Suprapubic skin (tissue), 4 donors: ENCODE measurements at regions not wholly inside any gene's neighbourhood (a gene's known extent, or its start where the extent isn't known, plus 50 kb on each side); places are given as distances from the start of the nearest gene placed in this dataset.
A peak's percentile ranks its signal among the peaks of the same experiment; 100 is the strongest.

Source experiments
- DNase-seq, 2 donors: peaks; one replicate each; pipeline ENCODE4 v3.0.0-alpha.2; 2019; ENCODE audit warnings: low spot score in 2 of 2
- H3K27ac ChIP-seq: fragments of 200-600 bp; sonication (generic); one replicate; pipeline ENCODE4 v1.5.1; 2019
- H3K27me3 ChIP-seq: fragments of 200-600 bp; sonication (generic); one replicate; pipeline ENCODE4 v1.5.1; 2019
- H3K36me3 ChIP-seq: fragments of 200-600 bp; sonication (generic); one replicate; pipeline ENCODE4 v1.5.1; 2019
- H3K4me1 ChIP-seq: fragments of 200-600 bp; sonication (generic); one replicate; pipeline ENCODE4 v1.5.1; 2019
- H3K4me3 ChIP-seq: fragments of 200-600 bp; sonication (generic); one replicate; pipeline ENCODE4 v1.5.1; 2019; ENCODE audit warnings: mild to moderate bottlenecking
- H3K9me3 ChIP-seq: fragments of 200-600 bp; sonication (generic); one replicate; pipeline ENCODE4 v1.5.1; 2019
- EP300 ChIP-seq: sonication (generic); formaldehyde crosslinking; IDR thresholded peaks from one replicate; pipeline ENCODE4 v1.6.1; 2017; ENCODE audit warnings: antibody characterized with exemption
- POLR2A ChIP-seq, 2 donors: fragments of 450-650 bp; IDR thresholded peaks; one replicate each; pipeline ENCODE4 v1.6.1; 2017; ENCODE audit warnings: antibody characterized with exemption in 2 of 2, mild to moderate bottlenecking in 2 of 2, moderate library complexity in 2 of 2
- POLR2AphosphoS5 ChIP-seq, 3 donors: sonication (generic); formaldehyde crosslinking; IDR thresholded peaks; one replicate each; pipeline ENCODE4 v1.6.1; 2017; ENCODE audit warnings: antibody characterized with exemption in 3 of 3
- WGBS: methylation state at CpG from one replicate; pipeline ENCODE4 v1.1.5; 2018; 5-methylcytosine and 5-hydroxymethylcytosine counted together
- TF ChIP-seq, protein P1 (sequence below), 2 donors: fragments of 200-600 bp in 1 of 2; fragments of 450-650 bp in 1 of 2; sonication (generic) in 1 of 2; IDR thresholded peaks; one replicate each; pipeline ENCODE4 v1.5.1; 2016 to 2019; ENCODE audit warnings: antibody characterized with exemption in 2 of 2, mild to moderate bottlenecking in 1 of 2, moderate library complexity in 1 of 2

DNA sequence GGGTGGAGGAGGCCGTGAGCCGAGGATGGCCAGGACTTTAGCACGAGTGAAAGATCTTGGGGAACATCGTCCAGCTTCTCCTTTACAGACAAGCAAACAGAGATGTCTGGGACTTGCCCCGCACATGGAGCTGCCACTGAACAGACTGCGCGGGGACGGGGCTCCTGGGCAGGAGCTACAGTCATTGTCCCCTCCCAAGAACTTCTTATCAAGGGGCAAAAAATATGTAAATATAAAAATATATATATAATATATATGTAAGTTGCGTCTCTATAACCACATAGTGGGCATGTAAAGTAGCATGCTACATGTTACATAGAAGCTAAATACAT lies 245.0 kb upstream of the SALL3 start:
- H3K4me3 ChIP-seq, result no peak overlapping the region
- no peak overlapping the region for H3K27ac ChIP-seq
- no peaks in the 10 kb centered on the region for H3K9me3 ChIP-seq
- peak in 1 of 2 donors; percentile 64 for DNase-seq
- H3K36me3 ChIP-seq, result no peaks in the 10 kb centered on the region
- TF ChIP-seq POLR2AphosphoS5 (IDR thresholded peaks at IDR 0.05) (no peak), EP300 (no peak), POLR2A (IDR thresholded peaks at IDR 0.05) (no peak)
- TF ChIP-seq, protein P1, sequence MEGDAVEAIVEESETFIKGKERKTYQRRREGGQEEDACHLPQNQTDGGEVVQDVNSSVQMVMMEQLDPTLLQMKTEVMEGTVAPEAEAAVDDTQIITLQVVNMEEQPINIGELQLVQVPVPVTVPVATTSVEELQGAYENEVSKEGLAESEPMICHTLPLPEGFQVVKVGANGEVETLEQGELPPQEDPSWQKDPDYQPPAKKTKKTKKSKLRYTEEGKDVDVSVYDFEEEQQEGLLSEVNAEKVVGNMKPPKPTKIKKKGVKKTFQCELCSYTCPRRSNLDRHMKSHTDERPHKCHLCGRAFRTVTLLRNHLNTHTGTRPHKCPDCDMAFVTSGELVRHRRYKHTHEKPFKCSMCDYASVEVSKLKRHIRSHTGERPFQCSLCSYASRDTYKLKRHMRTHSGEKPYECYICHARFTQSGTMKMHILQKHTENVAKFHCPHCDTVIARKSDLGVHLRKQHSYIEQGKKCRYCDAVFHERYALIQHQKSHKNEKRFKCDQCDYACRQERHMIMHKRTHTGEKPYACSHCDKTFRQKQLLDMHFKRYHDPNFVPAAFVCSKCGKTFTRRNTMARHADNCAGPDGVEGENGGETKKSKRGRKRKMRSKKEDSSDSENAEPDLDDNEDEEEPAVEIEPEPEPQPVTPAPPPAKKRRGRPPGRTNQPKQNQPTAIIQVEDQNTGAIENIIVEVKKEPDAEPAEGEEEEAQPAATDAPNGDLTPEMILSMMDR (IDR thresholded peaks at IDR 0.05), result no peak
- H3K4me1 ChIP-seq, result no peaks in the 10 kb centered on the region
- WGBS, result 91% methylated on average over 9 of the region's 9 CpGs
- H3K27me3 ChIP-seq, result peaks cover 10% of the 10 kb centered on the region

DNA sequence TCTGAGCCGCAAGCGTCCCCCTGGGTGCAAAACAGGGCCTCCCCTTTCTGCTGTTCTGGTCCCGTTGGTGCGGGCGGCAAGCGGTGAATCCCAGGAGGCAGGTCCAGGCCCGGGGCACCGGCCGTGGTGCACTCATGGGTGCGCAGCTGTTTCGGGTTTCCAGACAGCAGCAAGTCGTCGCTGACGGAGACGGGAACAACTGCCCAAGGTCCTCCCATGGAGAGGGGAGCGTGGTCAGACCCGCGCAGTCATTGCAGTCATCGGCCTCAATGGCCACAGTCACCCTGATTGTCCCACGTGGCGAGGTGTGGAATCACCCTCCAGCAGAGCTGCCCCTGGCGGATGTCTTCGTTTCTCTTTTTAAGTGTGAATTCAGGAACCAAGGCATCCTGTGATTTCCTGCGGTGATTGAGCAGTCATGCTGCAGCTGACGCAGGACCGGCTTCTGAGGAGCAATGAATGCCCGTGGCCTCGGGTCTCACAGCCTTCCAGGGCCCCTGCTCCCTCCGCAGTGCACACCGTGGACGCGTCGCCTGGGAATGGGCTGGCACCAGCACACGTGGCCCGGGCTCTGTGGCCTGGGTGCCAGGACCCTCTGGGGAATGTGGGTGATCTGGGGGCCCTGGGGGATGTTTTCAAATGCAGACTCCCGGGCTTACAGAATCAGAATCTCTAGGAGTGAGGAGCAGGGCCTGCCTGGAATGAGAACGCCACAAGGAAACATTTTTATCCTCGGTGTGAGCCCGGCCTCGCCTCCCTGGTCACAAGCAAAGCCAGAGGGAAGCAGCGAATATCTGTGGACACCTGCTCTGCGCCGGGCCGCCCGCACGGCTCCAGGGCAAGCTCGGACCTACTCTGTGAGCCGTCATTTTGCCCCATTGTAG lies 244.2 kb upstream of the SALL3 start:
- no peaks in the 10 kb centered on the region for H3K36me3 ChIP-seq
- peak in 1 of 2 donors; percentile 70 for DNase-seq
- H3K9me3 ChIP-seq, result no peaks in the 10 kb centered on the region
- no peak overlapping the region for H3K4me3 ChIP-seq
- no peaks in the 10 kb centered on the region for H3K4me1 ChIP-seq
- no peak overlapping the region for H3K27ac ChIP-seq
- 92% methylated on average over 16 of the region's 48 CpGs for WGBS
- TF ChIP-seq POLR2A (IDR thresholded peaks at IDR 0.05), result no peak
- peaks cover 10% of the 10 kb centered on the region for H3K27me3 ChIP-seq

GRCh38 chr18:78736015-78736690 lies 243.5 kb upstream of the SALL3 start:
- H3K9me3 ChIP-seq, result no peaks in the 10 kb centered on the region
- WGBS, result 90% methylated on average over 33 of the region's 33 CpGs
- no peaks in the 10 kb centered on the region for H3K4me1 ChIP-seq
- peaks cover 9% of the 10 kb centered on the region for H3K27me3 ChIP-seq
- H3K27ac ChIP-seq, result no peak overlapping the region
- TF ChIP-seq POLR2AphosphoS5 (IDR thresholded peaks at IDR 0.05) (no peak), EP300 (no peak), POLR2A (IDR thresholded peaks at IDR 0.05) (no peak)
- TF ChIP-seq, protein P1 (IDR thresholded peaks at IDR 0.05), result no peak
- DNase-seq, result peak in 1 of 2 donors; percentile 59
- no peaks in the 10 kb centered on the region for H3K36me3 ChIP-seq
- no peak overlapping the region for H3K4me3 ChIP-seq

- H3K9me3 ChIP-seq, result no peaks in the 10 kb centered on the region
- no peak overlapping the region for H3K4me3 ChIP-seq
- no peaks in the 10 kb centered on the region for H3K4me1 ChIP-seq
- peaks cover 7% of the 10 kb centered on the region for H3K27me3 ChIP-seq
- DNase-seq, result peak in 1 of 2 donors; percentile 69
- no peaks in the 10 kb centered on the region for H3K36me3 ChIP-seq
- H3K27ac ChIP-seq, result no peak overlapping the region
- TF ChIP-seq POLR2AphosphoS5 (IDR thresholded peaks at IDR 0.05), result no peak
- no peak for TF ChIP-seq EP300
- TF ChIP-seq, protein P1 (IDR thresholded peaks at IDR 0.05), result no peak
- TF ChIP-seq POLR2A (IDR thresholded peaks at IDR 0.05), result no peak
- 78% methylated on average over 17 of the region's 17 CpGs for WGBS
Observed at GRCh38 chr18:78737006-78737915, 242.4 kb upstream of the SALL3 start.

- TF ChIP-seq POLR2AphosphoS5 (IDR thresholded peaks at IDR 0.05) (no peak), EP300 (no peak), POLR2A (IDR thresholded peaks at IDR 0.05) (no peak)
- TF ChIP-seq, protein P1 (IDR thresholded peaks at IDR 0.05), result no peak
- Histone ChIP-seq H3K36me3 (no peaks in the 10 kb centered on the region), H3K4me1 (no peaks in the 10 kb centered on the region), H3K27me3 (peaks cover 4% of the 10 kb centered on the region), H3K27ac (no peak overlapping the region), H3K4me3 (no peak overlapping the region), H3K9me3 (no peaks in the 10 kb centered on the region)
- DNase-seq, result no peak
- 86% methylated on average over 1 of the region's 5 CpGs for WGBS
Observed at GRCh38 chr18:78738076-78738690, 241.4 kb upstream of the SALL3 start.
